ENCODE measurements at regions not wholly inside any gene's neighbourhood (a gene's known extent, or its start where the extent isn't known, plus 50 kb on each side); places are given as distances from the start of the nearest gene placed in this dataset.
"Not testable (repeated sequence)": the region's sequence is repeated elsewhere in the genome, so short reads cannot be mapped to it uniquely, and the experiment has no call there.

DNA sequence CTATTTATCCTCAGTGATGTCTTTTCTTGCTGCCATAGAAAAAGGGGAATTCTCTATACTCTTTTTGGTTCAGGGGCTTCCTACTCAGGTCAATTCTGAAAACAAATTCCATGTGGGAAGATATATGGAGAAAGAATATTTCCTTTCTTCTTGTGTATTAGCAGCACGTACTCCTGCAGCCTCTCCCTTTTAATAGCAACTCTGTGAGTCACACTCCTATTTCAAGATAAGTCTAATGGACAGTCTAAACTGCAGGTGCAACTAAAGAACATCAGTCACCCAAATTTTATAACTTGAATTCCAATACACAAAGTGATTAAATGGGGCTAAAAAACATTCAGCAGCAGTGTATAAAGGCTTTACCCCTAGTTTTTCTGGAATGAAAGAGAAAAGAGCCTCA lies 942.2 kb downstream of the CNTNAP5 start:
- no peak for DNase-seq (ENCODE audit: low spot score)

DNA sequence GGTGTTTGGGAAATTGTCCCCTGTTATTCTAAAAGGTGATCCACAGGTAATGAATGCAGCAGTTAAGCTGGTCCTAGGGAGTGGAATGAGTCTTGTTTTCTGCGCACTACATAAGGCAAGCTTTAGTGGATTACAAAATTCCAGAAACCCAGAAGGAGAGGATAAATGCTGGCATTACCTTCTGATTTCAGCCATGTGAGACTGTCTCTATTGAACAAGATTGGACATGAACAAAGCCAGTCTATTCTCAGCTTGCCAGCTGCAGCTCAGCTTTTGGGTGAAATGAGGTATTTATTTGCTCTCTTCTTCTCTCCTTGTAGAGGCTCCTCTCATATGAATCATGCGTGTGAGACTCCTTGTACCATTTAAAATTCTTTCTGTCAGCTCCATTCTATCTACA lies 944.9 kb downstream of the CNTNAP5 start:
- no peak for DNase-seq (ENCODE audit: low spot score)

GRCh38 chr2:124973396-124973795 lies 948.3 kb downstream of the CNTNAP5 start:
- DNase-seq (ENCODE audit: low spot score) = no peak

- no peak for DNase-seq (ENCODE audit: low spot score)
Observed at GRCh38 chr2:124975224-124975623, 950.1 kb downstream of the CNTNAP5 start.

DNA sequence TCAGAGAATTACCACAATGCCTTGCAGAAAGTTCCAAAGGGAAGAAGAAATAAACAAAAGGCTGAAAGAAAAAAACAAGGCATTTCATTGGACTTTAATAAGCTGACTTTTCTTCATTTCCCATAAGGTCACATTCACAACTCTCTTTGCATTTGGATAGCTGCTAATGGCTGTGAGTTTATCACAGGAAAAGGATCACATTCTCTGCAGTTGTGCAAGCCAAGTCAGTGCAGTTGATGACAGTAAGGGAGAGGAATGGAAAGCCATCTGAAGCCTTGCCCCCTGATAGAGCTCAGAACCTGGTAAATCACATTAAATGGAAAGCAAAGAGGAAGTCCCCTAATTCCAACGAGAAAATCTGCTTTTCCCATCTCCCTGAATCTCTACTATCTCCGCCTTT lies 950.6 kb downstream of the CNTNAP5 start:
- DNase-seq (ENCODE audit: low spot score) = no peak

DNA sequence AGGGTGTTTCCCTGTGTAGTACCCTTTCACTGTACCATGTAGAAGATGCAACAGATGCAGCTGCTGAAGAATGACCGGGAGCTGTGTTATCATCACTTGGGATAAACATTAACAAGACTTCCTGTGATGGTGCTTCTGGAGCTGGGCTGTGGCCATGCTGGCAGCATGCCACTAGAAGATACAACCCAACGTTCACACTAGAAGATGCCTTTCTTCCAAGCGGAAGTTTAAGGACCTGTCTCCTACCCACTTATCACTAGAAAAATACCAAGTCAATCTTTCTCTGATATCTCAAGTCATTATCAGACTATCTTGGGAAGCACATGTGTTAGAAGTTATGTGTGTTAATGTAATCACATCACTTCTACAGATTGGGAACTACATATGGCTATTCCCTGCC lies 953.5 kb downstream of the CNTNAP5 start:
- no peak for DNase-seq (ENCODE audit: low spot score)

GRCh38 chr2:124983595-124983994 lies 958.5 kb downstream of the CNTNAP5 start:
- no peak for DNase-seq (ENCODE audit: low spot score)

DNA sequence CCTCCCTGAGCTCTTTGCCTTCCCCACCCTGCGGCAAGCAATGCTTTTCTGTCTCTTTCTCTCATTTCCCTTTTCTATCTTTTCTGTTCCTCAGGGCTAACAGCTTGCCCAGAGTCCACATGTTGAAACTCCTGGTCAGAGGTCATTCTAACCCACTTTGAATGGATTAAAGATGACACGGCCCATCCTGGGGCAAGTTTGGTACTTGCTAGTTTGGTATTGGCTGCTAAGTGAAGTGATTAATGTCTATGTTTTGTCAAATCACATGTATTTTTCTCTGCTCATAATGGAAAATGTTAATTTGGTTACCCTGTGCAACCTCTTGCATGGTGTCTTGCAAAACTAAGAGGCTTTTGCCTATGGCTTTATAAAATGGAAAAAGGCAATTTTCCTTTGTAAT lies 960.2 kb downstream of the CNTNAP5 start:
- no peak for DNase-seq (ENCODE audit: low spot score)

- no peak for DNase-seq (ENCODE audit: low spot score)
Observed at GRCh38 chr2:124986136-124986535, 961.0 kb downstream of the CNTNAP5 start.

DNA sequence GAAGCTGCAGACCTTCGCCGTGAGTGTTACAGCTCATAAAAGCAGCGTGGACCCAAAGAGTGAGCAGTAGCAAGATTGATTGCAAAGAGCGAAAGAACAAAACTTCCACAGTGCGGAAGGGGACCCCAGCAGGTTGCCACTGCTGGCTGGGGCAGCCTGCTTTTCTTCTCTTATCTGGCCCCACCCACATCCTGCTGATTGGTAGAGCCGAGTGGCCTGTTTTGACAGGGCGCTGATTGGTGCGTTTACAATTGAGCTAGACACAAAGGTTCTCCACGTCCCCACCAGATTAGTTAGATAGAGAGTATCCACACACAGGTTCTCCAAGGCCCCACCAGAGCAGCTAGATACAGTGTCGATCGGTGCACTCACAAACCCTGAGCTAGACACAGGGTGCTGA lies 961.8 kb downstream of the CNTNAP5 start:
- DNase-seq (ENCODE audit: low spot score) = not testable (repeated sequence)

- DNase-seq (ENCODE audit: low spot score) = not testable (repeated sequence)
Observed at GRCh38 chr2:124987436-124987835, 962.3 kb downstream of the CNTNAP5 start.

- DNase-seq (ENCODE audit: low spot score) = no peak
Observed at GRCh38 chr2:124988111-124988510, 963.0 kb downstream of the CNTNAP5 start.

DNA sequence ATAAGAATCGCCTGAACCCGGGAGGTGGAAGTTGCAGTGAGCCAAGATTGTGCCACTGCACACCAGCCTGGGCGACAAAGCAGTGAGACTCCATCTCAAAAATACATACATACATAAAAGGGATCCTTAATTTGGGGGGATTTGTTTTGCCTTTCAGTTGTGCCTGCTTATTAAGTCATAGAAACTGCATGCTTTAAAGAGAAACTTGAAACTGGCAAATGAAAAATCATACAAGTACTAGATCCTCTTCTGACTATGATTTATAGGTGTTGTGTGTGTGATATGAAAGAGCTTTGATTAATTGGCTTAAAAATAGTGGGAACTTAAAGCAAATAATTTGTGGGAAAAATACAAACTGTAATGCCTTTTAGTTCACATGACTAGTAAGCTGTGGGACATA lies 963.7 kb downstream of the CNTNAP5 start:
- no peak for DNase-seq (ENCODE audit: low spot score)

DNA sequence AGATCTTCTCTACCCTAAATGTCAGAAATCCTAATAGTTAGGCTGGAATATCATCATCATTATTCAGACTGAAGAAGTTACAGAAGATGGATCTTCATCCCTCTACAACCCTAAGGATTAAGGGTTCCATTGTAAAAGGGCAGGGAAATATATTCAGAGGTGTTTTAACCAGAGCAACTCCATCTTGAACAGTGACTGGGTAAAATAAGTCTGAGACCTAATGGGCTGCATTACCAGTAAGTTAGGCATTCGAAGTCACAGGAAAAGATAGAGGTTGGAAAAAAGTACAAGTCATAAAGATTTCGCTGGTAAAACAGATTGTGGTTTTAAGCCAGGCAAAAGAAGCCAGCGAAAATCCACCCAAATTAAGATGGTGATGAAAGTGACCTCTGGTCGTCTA lies 968.7 kb downstream of the CNTNAP5 start:
- DNase-seq (ENCODE audit: low spot score) = no peak

GRCh38 chr2:124995185-124995912 lies 970.3 kb downstream of the CNTNAP5 start:
- DNase-seq (ENCODE audit: low spot score) = no peak

- DNase-seq (ENCODE audit: low spot score) = no peak
Observed at GRCh38 chr2:124996406-124996805, 971.3 kb downstream of the CNTNAP5 start.

GRCh38 chr2:124999906-125000305 lies 974.8 kb downstream of the CNTNAP5 start:
- no peak for DNase-seq (ENCODE audit: low spot score)

GRCh38 chr2:125004106-125004800 lies 979.2 kb downstream of the CNTNAP5 start:
- no peak for DNase-seq (ENCODE audit: low spot score)

DNA sequence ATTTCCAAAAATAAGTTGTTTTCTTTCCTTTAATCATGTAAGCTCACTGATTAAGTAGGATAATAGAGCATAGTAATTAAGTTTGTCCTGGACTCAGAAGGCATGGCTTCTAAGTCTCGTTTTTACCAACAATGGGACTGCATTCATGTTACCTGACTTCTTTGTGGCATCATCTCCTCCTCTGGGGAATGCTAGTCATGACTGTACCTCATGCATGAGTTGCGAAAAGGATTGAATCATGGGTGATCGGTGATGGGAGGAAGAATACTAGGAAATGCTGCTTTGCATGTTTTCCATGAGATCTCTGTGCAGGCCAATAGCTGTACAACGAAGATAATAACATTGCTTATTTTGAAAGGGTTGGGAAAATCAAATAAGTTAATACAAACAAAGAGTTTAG lies 981.6 kb downstream of the CNTNAP5 start:
- no peak for DNase-seq (ENCODE audit: low spot score)

GRCh38 chr2:125028721-125029120 lies 1003.6 kb downstream of the CNTNAP5 start:
- DNase-seq (ENCODE audit: low spot score) = not testable (repeated sequence)

- no peak for DNase-seq (ENCODE audit: low spot score)
Observed at GRCh38 chr2:125033871-125034270, 1008.8 kb downstream of the CNTNAP5 start.

GRCh38 chr2:125037135-125037653 lies 1012.1 kb downstream of the CNTNAP5 start:
- DNase-seq (ENCODE audit: low spot score) = no peak

- no peak for DNase-seq (ENCODE audit: low spot score)
Observed at GRCh38 chr2:125041846-125042245, 1016.8 kb downstream of the CNTNAP5 start.

GRCh38 chr2:125042727-125043126 lies 1017.6 kb downstream of the CNTNAP5 start:
- DNase-seq (ENCODE audit: low spot score) = no peak

Data from LoVo (cell line).